GM19455 (cell line): ENCODE measurements at regions not wholly inside any gene's neighbourhood (a gene's known extent, or its start where the extent isn't known, plus 50 kb on each side); places are given as distances from the start of the nearest gene placed in this dataset.
"Not testable (repeated sequence)": the region's sequence is repeated elsewhere in the genome, so short reads cannot be mapped to it uniquely, and the experiment has no call there.

Source experiments
- ATAC-seq: cut with Tn5 transposase; IDR thresholded peaks from one replicate; pipeline ENCODE4 v1.9.1; 2021; ENCODE audit not compliant: unreplicated experiment

GRCh38 chr5:67605730-67606585 lies 409.4 kb upstream of the CD180 start:
- no peak for ATAC-seq

- no peak for ATAC-seq
Observed at GRCh38 chr5:67591491-67591890, 394.9 kb upstream of the CD180 start.

GRCh38 chr5:67588389-67588788 lies 391.8 kb upstream of the CD180 start:
- no peak for ATAC-seq

- no peak for ATAC-seq
Observed at GRCh38 chr5:67581203-67581602, 384.6 kb upstream of the CD180 start.

- ATAC-seq, result no peak
Observed at GRCh38 chr5:67578011-67578410, 381.4 kb upstream of the CD180 start.

GRCh38 chr5:67577424-67577823 lies 380.8 kb upstream of the CD180 start:
- ATAC-seq, result no peak

GRCh38 chr5:67576112-67576511 lies 379.5 kb upstream of the CD180 start:
- ATAC-seq, result no peak

GRCh38 chr5:67575087-67575486 lies 378.5 kb upstream of the CD180 start:
- ATAC-seq, result no peak

GRCh38 chr5:67561151-67561932 lies 364.7 kb upstream of the CD180 start:
- no peak for ATAC-seq

- ATAC-seq, result no peak
Observed at GRCh38 chr5:67552773-67553172, 356.2 kb upstream of the CD180 start.

- no peak for ATAC-seq
Observed at GRCh38 chr5:67549947-67550346, 353.3 kb upstream of the CD180 start.

GRCh38 chr5:67549296-67549618 lies 352.7 kb upstream of the CD180 start:
- ATAC-seq, result no peak

GRCh38 chr5:67548520-67549295 lies 352.1 kb upstream of the CD180 start:
- no peak for ATAC-seq

GRCh38 chr5:67547682-67548081 lies 351.1 kb upstream of the CD180 start:
- no peak for ATAC-seq

GRCh38 chr5:67544942-67545341 lies 348.3 kb upstream of the CD180 start:
- not testable (repeated sequence) for ATAC-seq

- no peak for ATAC-seq
Observed at GRCh38 chr5:67543720-67544270, 347.2 kb upstream of the CD180 start.

GRCh38 chr5:67542479-67542878 lies 345.9 kb upstream of the CD180 start:
- ATAC-seq, result no peak

GRCh38 chr5:67541875-67542274 lies 345.3 kb upstream of the CD180 start:
- ATAC-seq, result no peak

- ATAC-seq, result no peak
Observed at GRCh38 chr5:67538855-67539506, 342.4 kb upstream of the CD180 start.

GRCh38 chr5:67537439-67538148 lies 341.0 kb upstream of the CD180 start:
- ATAC-seq, result no peak
